RWPE1 (cell line): ENCODE measurements at regions not wholly inside any gene's neighbourhood (a gene's known extent, or its start where the extent isn't known, plus 50 kb on each side); places are given as distances from the start of the nearest gene placed in this dataset.
A peak's percentile ranks its signal among the peaks of the same experiment; 100 is the strongest.

Experiments
- CTCF ChIA-PET: fragments of 350-600 bp; sonication (Branson Sonifier 250); formaldehyde crosslinking; extraction: SDS; loops from one replicate; lab custom pipeline; 2021; lab: Yijun Ruan, JAX
- POLR2A ChIA-PET: fragments of 400-600 bp; formaldehyde crosslinking; extraction: SDS; loops from one replicate; lab custom pipeline; 2020; ENCODE audit warnings: antibody characterized with exemption; ENCODE audit not compliant: low non-redundant PET; lab: Yijun Ruan, JAX
- DNase-seq: peaks from one replicate; pipeline ENCODE4 v3.0.0; 2012; ENCODE audit warnings: low spot score
- H3K27ac ChIP-seq: fragments of 450-650 bp; 2 replicates; pipeline ENCODE4 v1.5.1; 2017
- CTCF ChIP-seq: fragments of 450-650 bp; conservative IDR thresholded peaks from 2 replicates; pipeline ENCODE4 v1.5.1; 2017; ENCODE audit warnings: low read depth, mild to moderate bottlenecking

- POLR2A ChIA-PET: no interaction called here
- CTCF ChIA-PET: interaction anchor here (0.6 to 0.7 kb wide), 2 partner anchors 120 to 303 kb away, joined by 3 to 10 read pairs; no protein-coding TSS in a partner anchor
- TF ChIP-seq CTCF: no peak
- H3K27ac ChIP-seq: no peak overlapping the region
- no peak for DNase-seq
Measured at GRCh38 chr6:132215805-132216204, 185.5 kb downstream of the MOXD1 start.

- H3K27ac ChIP-seq: no peak overlapping the region
- no peak for TF ChIP-seq CTCF
- no peak for DNase-seq
- ChIA-PET POLR2A (no interaction called here), CTCF (no interaction called here)
Measured at GRCh38 chr6:132214716-132215115, 186.6 kb downstream of the MOXD1 start.

DNA sequence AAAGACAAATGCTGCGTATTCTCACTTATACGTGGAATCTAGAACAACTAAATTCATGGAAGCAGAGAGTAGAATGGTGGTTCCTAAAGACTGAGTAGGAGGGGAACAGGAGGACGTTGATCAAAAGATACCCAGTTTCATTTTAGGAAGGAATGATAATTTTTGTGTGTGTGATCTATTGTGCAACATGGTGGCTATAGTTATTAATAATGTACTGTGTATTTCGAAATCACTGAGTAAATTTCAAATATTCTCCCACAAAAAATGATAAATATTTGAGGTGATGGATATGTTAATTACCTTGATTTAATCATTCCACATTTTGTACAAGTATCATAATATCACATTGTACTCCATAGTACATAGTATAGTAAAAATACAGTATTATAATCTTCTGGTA is 187.5 kb downstream of the MOXD1 start:
- CTCF ChIA-PET: interaction anchor here (0.6 to 0.9 kb wide), 2 partner anchors 66 to 102 kb away, joined by 3 read pairs; no protein-coding TSS in a partner anchor
- no peak for DNase-seq
- TF ChIP-seq CTCF: no peak
- POLR2A ChIA-PET: no interaction called here
- H3K27ac ChIP-seq: no peak overlapping the region

DNA sequence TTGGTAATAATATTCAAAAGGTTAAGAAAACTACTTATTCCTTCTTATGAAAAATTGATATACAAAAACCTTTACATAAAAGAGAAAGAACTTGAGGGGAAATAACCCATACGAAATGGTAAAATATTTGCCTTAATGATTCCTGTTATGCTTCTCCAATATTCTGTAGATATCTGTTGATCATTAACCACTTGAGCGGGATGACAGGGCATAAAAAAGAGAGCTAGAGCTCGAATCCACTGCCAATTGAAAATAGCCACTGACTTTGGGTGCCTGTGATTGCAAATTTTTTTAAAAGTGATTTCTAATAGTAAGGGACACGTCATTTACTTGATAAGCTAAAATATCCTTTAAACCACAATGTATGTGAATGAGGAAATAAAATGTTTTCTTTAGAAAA is 188.1 kb downstream of the MOXD1 start:
- ChIA-PET CTCF (interaction anchor here (0.6 to 0.9 kb wide), 4 partner anchors 67 to 481 kb away, joined by 3 read pairs; no protein-coding TSS in a partner anchor), POLR2A (no interaction called here)
- DNase-seq: no peak
- H3K27ac ChIP-seq: no peak overlapping the region
- TF ChIP-seq CTCF: no peak

- CTCF ChIA-PET: no interaction called here
Measured at GRCh38 chr6:132210886-132211563, 190.2 kb downstream of the MOXD1 start.

GRCh38 chr6:132209351-132209750 is 191.9 kb downstream of the MOXD1 start:
- ChIA-PET CTCF (interaction anchor here (0.5 to 0.7 kb wide), 4 partner anchors 19 to 589 kb away, joined by 3 read pairs; partner anchors contain the start of gene SLC18B1), POLR2A (no interaction called here)
- peak; percentile 40 for DNase-seq
- H3K27ac ChIP-seq: no peak overlapping the region
- TF ChIP-seq CTCF: no peak

More at GRCh38 chr6:132210886-132211563, 190.2 kb downstream of the MOXD1 start:
- no peak for TF ChIP-seq CTCF
- no peak for DNase-seq
- POLR2A ChIA-PET: no interaction called here
- no peak overlapping the region for H3K27ac ChIP-seq
